ENCODE measurements at regions not wholly inside any gene's neighbourhood (a gene's known extent, or its start where the extent isn't known, plus 50 kb on each side); places are given as distances from the start of the nearest gene placed in this dataset.

GRCh38 chr9:108640230-108640629 is 215.6 kb downstream of the ACTL7B start:
- no peak for TF ChIP-seq CTCF (IDR thresholded peaks at IDR 0.05; ENCODE audit: extremely low read depth, insufficient read depth, missing control alignments)
- no peak for DNase-seq (ENCODE audit: low spot score)
- in situ Hi-C loops (cut with MboI; ENCODE audit: low pct_unique_long_range_greater_than_20kb, low sequenced_read_pairs, unreplicated experiment): no loop called here

GRCh38 chr9:108639696-108640095 is 216.1 kb downstream of the ACTL7B start:
- in situ Hi-C loops (cut with MboI; ENCODE audit: low pct_unique_long_range_greater_than_20kb, low sequenced_read_pairs, unreplicated experiment): no loop called here

GRCh38 chr9:108639091-108639490 is 216.7 kb downstream of the ACTL7B start:
- in situ Hi-C loops (cut with MboI; ENCODE audit: low pct_unique_long_range_greater_than_20kb, low sequenced_read_pairs, unreplicated experiment): no loop called here

More at GRCh38 chr9:108639696-108640095, 216.1 kb downstream of the ACTL7B start:
- no peak for DNase-seq (ENCODE audit: low spot score)
- no peak for TF ChIP-seq CTCF (IDR thresholded peaks at IDR 0.05; ENCODE audit: extremely low read depth, insufficient read depth, missing control alignments)

GRCh38 chr9:108637340-108637739 is 218.4 kb downstream of the ACTL7B start:
- in situ Hi-C loops (cut with MboI; ENCODE audit: low pct_unique_long_range_greater_than_20kb, low sequenced_read_pairs, unreplicated experiment): no loop called here
- no peak for DNase-seq (ENCODE audit: low spot score)
- no peak for TF ChIP-seq CTCF (IDR thresholded peaks at IDR 0.05; ENCODE audit: extremely low read depth, insufficient read depth, missing control alignments)

More at GRCh38 chr9:108639091-108639490, 216.7 kb downstream of the ACTL7B start:
- no peak for DNase-seq (ENCODE audit: low spot score)
- no peak for TF ChIP-seq CTCF (IDR thresholded peaks at IDR 0.05; ENCODE audit: extremely low read depth, insufficient read depth, missing control alignments)

GRCh38 chr9:108636013-108636412 is 219.8 kb downstream of the ACTL7B start:
- in situ Hi-C loops (cut with MboI; ENCODE audit: low pct_unique_long_range_greater_than_20kb, low sequenced_read_pairs, unreplicated experiment): no loop called here
- no peak for DNase-seq (ENCODE audit: low spot score)
- TF ChIP-seq CTCF (IDR thresholded peaks at IDR 0.05; ENCODE audit: extremely low read depth, insufficient read depth, missing control alignments): no peak

GRCh38 chr9:108634672-108635462 is 220.9 kb downstream of the ACTL7B start:
- TF ChIP-seq CTCF (IDR thresholded peaks at IDR 0.05; ENCODE audit: extremely low read depth, insufficient read depth, missing control alignments): no peak
- DNase-seq (ENCODE audit: low spot score): no peak
- in situ Hi-C loops (cut with MboI; ENCODE audit: low pct_unique_long_range_greater_than_20kb, low sequenced_read_pairs, unreplicated experiment): no loop called here
